ENCODE measurements at regions not wholly inside any gene's neighbourhood (a gene's known extent, or its start where the extent isn't known, plus 50 kb on each side); places are given as distances from the start of the nearest gene placed in this dataset.

DNA sequence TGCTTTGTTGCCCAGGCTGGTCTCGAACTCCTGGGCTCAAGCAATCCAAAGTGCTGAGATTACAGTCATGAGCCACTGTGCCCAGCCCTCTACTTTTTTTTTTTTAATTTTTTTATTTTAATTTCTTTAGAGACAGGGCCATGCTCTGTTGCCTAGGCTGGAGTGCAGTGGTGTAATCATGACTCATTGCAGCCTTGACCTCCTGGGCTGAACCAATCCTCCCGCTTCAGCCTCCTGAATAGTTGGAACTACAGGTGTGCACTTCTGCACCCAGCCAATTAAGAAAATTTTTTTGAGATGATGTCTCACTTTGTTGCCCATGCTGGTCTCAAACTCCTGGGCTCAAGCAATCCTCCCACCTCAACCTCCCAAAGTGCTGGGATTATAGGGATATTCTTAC lies 528.6 kb downstream of the GATA3 start:
- TF ChIP-seq, protein P1, sequence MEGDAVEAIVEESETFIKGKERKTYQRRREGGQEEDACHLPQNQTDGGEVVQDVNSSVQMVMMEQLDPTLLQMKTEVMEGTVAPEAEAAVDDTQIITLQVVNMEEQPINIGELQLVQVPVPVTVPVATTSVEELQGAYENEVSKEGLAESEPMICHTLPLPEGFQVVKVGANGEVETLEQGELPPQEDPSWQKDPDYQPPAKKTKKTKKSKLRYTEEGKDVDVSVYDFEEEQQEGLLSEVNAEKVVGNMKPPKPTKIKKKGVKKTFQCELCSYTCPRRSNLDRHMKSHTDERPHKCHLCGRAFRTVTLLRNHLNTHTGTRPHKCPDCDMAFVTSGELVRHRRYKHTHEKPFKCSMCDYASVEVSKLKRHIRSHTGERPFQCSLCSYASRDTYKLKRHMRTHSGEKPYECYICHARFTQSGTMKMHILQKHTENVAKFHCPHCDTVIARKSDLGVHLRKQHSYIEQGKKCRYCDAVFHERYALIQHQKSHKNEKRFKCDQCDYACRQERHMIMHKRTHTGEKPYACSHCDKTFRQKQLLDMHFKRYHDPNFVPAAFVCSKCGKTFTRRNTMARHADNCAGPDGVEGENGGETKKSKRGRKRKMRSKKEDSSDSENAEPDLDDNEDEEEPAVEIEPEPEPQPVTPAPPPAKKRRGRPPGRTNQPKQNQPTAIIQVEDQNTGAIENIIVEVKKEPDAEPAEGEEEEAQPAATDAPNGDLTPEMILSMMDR (IDR thresholded peaks at IDR 0.05): no peak
- TF ChIP-seq POLR2A (IDR thresholded peaks at IDR 0.05): no peak

Data from thyroid gland (tissue), 4 donors.